ENCODE measurements at regions not wholly inside any gene's neighbourhood (a gene's known extent, or its start where the extent isn't known, plus 50 kb on each side); places are given as distances from the start of the nearest gene placed in this dataset.

DNA sequence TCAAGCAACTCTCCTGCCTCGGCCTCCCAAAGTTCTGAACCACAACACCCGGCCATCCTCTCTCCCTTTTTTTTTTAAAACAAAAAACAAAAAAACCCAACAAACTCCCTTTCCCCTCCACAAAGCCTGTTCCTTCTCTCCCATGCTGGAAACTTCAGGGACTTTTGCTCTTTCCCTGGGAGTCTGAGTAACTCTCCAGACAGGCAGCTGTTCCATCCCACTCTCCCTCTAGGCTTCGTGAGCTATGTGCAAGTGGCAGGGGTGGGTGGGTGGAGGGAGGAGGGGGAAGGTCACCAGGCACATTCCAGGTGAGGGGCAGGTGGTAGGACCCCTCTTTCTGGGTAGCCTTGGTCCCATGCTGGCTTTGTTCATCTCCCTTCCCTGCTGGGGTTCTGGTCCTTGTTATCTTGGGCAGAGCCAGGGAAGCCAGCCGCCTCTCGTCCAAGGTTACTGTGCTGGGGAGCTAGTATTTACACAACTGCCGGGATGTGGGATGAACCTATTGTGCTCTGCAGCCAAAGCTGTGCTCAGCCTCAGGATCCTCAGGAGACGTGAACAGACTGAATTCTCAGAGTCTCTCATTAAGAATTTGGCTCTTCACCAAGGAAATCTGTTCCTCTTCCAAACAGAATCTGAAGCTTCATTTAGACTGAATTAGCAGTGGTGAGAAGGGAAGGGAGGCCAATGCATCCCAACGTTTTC is 106.9 kb downstream of the LIPG start:
- Histone ChIP-seq H3K27ac (peak overlapping the region in 1 of 4 donors; percentile 40), H3K9me3 (no peaks in the 10 kb centered on the region), H3K4me1 (peaks cover 0 to 3% of the 10 kb centered on the region in 2 donors), H3K4me3 (no peak overlapping the region), H3K36me3 (no peaks in the 10 kb centered on the region), H3K27me3 (peaks cover 0 to 3% (median 0%) of the 10 kb centered on the region in 3 donors)
- in situ Hi-C loops (cut with MboI; ENCODE audit: low sequenced_read_pairs in 4 of 4) (no loop called here), intact Hi-C loops (cut with DNase I; ENCODE audit: low total_unique reads) (no loop called here)
- ATAC-seq, result peak; percentile 48 to 66
- TF ChIP-seq CTCF (IDR thresholded peaks at IDR 0.05 in 4 of 5, conservative IDR thresholded peaks at IDR 0.05 in 1 of 5) (no peak), POLR2A (IDR thresholded peaks at IDR 0.05) (no peak)
- no peak for DNase-seq

DNA sequence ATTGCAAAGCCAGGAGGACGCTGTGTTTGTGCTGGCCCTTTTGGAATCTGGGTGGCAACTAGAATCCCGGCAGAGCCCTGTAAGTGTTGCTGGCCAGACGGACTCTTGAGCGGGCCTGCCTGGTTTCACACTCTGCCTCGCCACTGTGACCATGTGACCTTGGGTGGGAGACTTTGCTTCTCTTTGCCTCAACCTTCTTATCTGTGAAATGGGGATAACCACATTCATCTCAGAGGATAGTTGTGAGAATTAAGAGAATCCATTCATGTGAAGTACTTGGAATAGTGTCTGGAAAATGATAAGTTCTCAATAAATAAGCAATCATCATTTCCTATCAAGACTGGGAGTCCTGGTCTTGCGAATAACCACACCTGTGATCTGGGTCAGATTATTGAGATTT is 105.6 kb downstream of the LIPG start:
- intact Hi-C loops (cut with DNase I; ENCODE audit: low total_unique reads), result no loop called here
- no peak for DNase-seq
- Histone ChIP-seq H3K27me3 (peaks cover 0 to 3% (median 0%) of the 10 kb centered on the region in 3 donors), H3K27ac (no peak overlapping the region), H3K36me3 (no peaks in the 10 kb centered on the region), H3K4me1 (peaks cover 0 to 3% of the 10 kb centered on the region in 2 donors), H3K4me3 (no peak overlapping the region), H3K9me3 (no peaks in the 10 kb centered on the region)
- no peak for ATAC-seq
- no peak for TF ChIP-seq CTCF (IDR thresholded peaks at IDR 0.05 in 4 of 5, conservative IDR thresholded peaks at IDR 0.05 in 1 of 5)
- no peak for TF ChIP-seq POLR2A (IDR thresholded peaks at IDR 0.05)
- in situ Hi-C loops (cut with MboI; ENCODE audit: low sequenced_read_pairs in 4 of 4), result no loop called here

DNA sequence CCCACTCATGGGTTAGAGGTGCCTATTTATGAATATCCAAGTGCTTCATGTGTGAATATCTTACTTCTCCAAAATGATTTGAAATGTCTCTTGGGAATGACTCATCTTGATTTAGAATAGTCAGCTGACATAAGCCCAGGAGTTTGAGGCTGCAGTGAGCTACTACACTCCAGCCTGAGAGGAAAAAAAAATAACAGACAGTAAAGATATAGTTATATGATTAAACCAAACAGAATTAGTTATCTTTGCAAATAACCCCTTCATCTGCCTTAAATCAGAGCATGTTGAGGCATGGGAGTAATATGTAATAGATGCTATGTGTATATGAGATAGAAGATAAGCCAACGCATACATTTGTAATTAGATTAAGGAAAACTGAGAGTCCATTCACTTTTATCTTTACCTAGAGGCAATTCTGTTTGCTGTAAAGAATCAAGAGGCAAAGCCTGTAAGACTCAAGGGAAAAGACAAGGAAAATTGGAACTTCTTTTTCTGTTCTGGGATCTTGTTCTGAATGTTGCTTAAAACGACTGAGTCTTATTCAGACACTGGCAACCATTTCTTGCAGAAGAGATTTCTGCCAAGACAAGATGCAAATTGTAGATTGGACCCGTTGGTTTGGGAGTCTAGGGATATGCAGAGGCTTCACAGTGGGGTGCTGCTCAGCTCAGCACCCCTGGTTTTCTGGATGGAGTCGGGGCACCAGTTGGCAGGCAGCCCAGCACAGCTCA is 104.4 kb downstream of the LIPG start:
- H3K27ac ChIP-seq, result no peak overlapping the region
- DNase-seq (no peak), ATAC-seq (no peak)
- H3K4me3 ChIP-seq, result no peak overlapping the region
- no peaks in the 10 kb centered on the region for H3K9me3 ChIP-seq
- intact Hi-C loops (cut with DNase I; ENCODE audit: low total_unique reads), result no loop called here
- no peaks in the 10 kb centered on the region for H3K36me3 ChIP-seq
- H3K27me3 ChIP-seq, result peaks cover 0 to under 1% (median 0%) of the 10 kb centered on the region in 3 donors
- TF ChIP-seq CTCF (IDR thresholded peaks at IDR 0.05 in 4 of 5, conservative IDR thresholded peaks at IDR 0.05 in 1 of 5), result no peak
- no peak for TF ChIP-seq POLR2A (IDR thresholded peaks at IDR 0.05)
- in situ Hi-C loops (cut with MboI; ENCODE audit: low sequenced_read_pairs in 4 of 4), result no loop called here
- H3K4me1 ChIP-seq, result peaks cover 0 to 3% of the 10 kb centered on the region in 2 donors

- TF ChIP-seq POLR2A (IDR thresholded peaks at IDR 0.05) (no peak), CTCF (IDR thresholded peaks at IDR 0.05 in 4 of 5, conservative IDR thresholded peaks at IDR 0.05 in 1 of 5) (no peak)
- H3K27me3 ChIP-seq, result no peaks in the 10 kb centered on the region
- peaks cover 0 to 3% of the 10 kb centered on the region in 2 donors for H3K4me1 ChIP-seq
- intact Hi-C loops (cut with DNase I; ENCODE audit: low total_unique reads), result no loop called here
- no peaks in the 10 kb centered on the region for H3K36me3 ChIP-seq
- DNase-seq (no peak), ATAC-seq (peak; percentile 16 to 38)
- H3K27ac ChIP-seq, result peak overlapping the region in 1 of 4 donors; percentile 15
- no peaks in the 10 kb centered on the region for H3K9me3 ChIP-seq
- H3K4me3 ChIP-seq, result no peak overlapping the region
- in situ Hi-C loops (cut with MboI; ENCODE audit: low sequenced_read_pairs in 4 of 4), result no loop called here
These were observed 102.3 kb downstream of the LIPG start for GRCh38 chr18:49663899-49664890.
